PC-9 (cell line): ENCODE measurements at regions not wholly inside any gene's neighbourhood (a gene's known extent, or its start where the extent isn't known, plus 50 kb on each side); places are given as distances from the start of the nearest gene placed in this dataset.

Experiments
- BruUV-seq: library from RNA; stranded (reverse); fragments of 400-500 nt; replicated peaks from 2 replicates; lab custom pipeline; 2021; lab: Mats Ljungman, UMichigan
- CTCF ChIA-PET: fragments of 300-600 bp; sonication (Branson Sonifier 250); formaldehyde crosslinking; loops from one replicate; lab custom pipeline; 2022; ENCODE audit warnings: antibody characterized with exemption; lab: Charles Lee
- POLR2A ChIA-PET: fragments of 300-600 bp; sonication (Branson Sonifier 250); formaldehyde crosslinking; loops from one replicate; lab custom pipeline; 2022; ENCODE audit warnings: antibody characterized with exemption; ENCODE audit not compliant: unreplicated experiment; lab: Charles Lee
- DNase-seq, 2 experiments: peaks; one replicate each; pipeline versions ENCODE4 v3.0.0 to v3.0.0-alpha.2; 2015 to 2022; ENCODE audit warnings: mixed read lengths in 1 of 2
- H2AFZ ChIP-seq: fragments of 200-600 bp; sonication (generic); 2 replicates; pipeline ENCODE4 v1.8.1; 2017; ENCODE audit warnings: antibody characterized with exemption
- H3F3A ChIP-seq: fragments of 200-600 bp; sonication (generic); 2 replicates; pipeline ENCODE4 v1.8.1; 2017; ENCODE audit warnings: antibody characterized with exemption, mild to moderate bottlenecking, low read depth; ENCODE audit not compliant: insufficient read depth
- H3K27ac ChIP-seq: fragments of 200-600 bp; sonication (generic); 2 replicates; pipeline ENCODE4 v1.6.1; 2016; ENCODE audit warnings: mixed run types
- H3K27me3 ChIP-seq: fragments of 200-600 bp; sonication (generic); 2 replicates; pipeline ENCODE4 v1.6.1; 2016; ENCODE audit warnings: low read depth, mixed run types; ENCODE audit not compliant: insufficient read depth
- H3K36me3 ChIP-seq: fragments of 200-600 bp; sonication (generic); 2 replicates; pipeline ENCODE4 v1.6.1; 2016; ENCODE audit warnings: low read depth, mixed run types
- H3K4me1 ChIP-seq: fragments of 200-600 bp; sonication (generic); replicated peaks from 2 replicates; pipeline ENCODE4 v1.6.1; 2016; ENCODE audit warnings: mixed run types; ENCODE audit not compliant: insufficient read depth
- H3K4me2 ChIP-seq: fragments of 200-600 bp; sonication (generic); 2 replicates; pipeline ENCODE4 v1.6.1; 2017; ENCODE audit warnings: mixed run types
- H3K4me3 ChIP-seq: fragments of 200-600 bp; sonication (generic); 2 replicates; pipeline ENCODE4 v1.6.1; 2016; ENCODE audit warnings: mixed run types
- H3K79me2 ChIP-seq: fragments of 200-600 bp; sonication (generic); 2 replicates; pipeline ENCODE4 v1.6.1; 2017; ENCODE audit warnings: low read depth, mixed run types
- H3K9me2 ChIP-seq: fragments of 200-600 bp; sonication (generic); 2 replicates; pipeline ENCODE4 v1.8.1; 2017; ENCODE audit warnings: mild to moderate bottlenecking; ENCODE audit not compliant: insufficient read depth
- H3K9me3 ChIP-seq: fragments of 200-600 bp; sonication (generic); 2 replicates; pipeline ENCODE4 v1.8.1; 2016; ENCODE audit warnings: low read depth; ENCODE audit not compliant: insufficient read depth
- H4K20me1 ChIP-seq: fragments of 200-600 bp; sonication (generic); 2 replicates; pipeline ENCODE4 v1.8.1; 2017; ENCODE audit not compliant: insufficient read depth
- EZH2 ChIP-seq: fragments of 200-600 bp; sonication (generic); IDR thresholded peaks from 2 replicates; pipeline ENCODE4 v1.8.0; 2017; ENCODE audit warnings: antibody characterized with exemption, low read depth
- intact Hi-C: fragments of 100-400 bp; cut with micrococcal nuclease; formaldehyde crosslinking; loops from one replicate; pipeline ENCODE4 v1.10.0; 2022; ENCODE audit not compliant: unreplicated experiment
- TF ChIP-seq, protein P1 (sequence below): fragments of 200-600 bp; sonication (generic); conservative IDR thresholded peaks from 2 replicates; pipeline ENCODE4 v1.6.1; 2017; ENCODE audit warnings: mixed run types, antibody characterized with exemption, mild to moderate bottlenecking, moderate library complexity

DNA sequence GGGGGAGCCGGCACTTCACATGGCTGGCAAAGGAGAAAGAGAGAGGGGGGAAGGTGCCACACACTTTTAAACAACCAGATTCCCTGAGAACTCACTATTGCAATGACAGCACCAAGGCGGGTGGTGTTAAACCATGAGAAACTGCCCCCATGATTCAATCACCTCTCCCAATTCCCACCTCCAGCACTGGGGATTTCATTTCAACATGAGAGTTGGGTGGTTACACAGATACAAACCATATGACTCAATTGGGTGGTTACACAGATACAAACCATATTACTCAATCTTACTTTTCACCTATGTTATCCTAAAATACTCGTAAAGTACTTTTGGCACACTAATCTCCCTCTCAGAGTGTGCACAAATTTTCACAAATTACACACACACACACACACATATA lies 1097.5 kb upstream of the TMPRSS15 start:
- POLR2A ChIA-PET, result no interaction called here
- no TSS peak for BruUV-seq

DNA sequence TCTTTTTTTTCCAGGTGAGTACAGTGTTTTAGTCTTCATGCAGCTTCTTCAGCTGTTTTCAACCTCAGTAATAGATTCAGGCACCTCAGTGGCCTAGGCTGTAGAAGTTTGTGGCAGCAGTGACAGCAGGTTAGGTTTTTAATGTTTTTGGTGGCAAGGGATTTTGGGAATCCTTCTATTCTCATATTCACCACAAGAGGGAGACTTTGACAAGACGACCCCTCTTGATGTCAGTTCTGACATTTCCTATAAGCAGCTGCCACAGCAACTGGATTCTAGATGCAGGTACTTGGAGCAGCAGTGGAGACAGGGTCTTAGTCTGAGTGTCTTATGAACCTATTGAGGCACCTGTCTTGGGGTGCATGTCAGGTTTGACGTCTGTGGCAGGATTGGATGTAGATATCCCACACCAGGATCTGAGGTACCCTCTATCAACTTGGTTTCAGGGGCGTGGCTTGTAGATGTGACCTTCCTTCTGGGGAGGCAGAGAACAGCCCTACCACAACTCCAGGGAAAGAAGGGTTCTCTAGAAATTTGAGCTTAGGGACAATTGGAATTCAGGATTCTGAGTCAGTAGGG lies 1104.2 kb upstream of the TMPRSS15 start:
- Histone ChIP-seq H3K9me2 (no peaks in the 10 kb centered on the region), H3K27me3 (no peaks in the 10 kb centered on the region), H3K79me2 (no peaks in the 10 kb centered on the region), H3K36me3 (no peaks in the 10 kb centered on the region), H3K9me3 (no peaks in the 10 kb centered on the region), H3F3A (no peaks in the 10 kb centered on the region), H4K20me1 (no peaks in the 10 kb centered on the region), H3K4me1 (no peaks in the 10 kb centered on the region), H2AFZ (no peak overlapping the region), H3K4me2 (no peak overlapping the region), H3K4me3 (no peak overlapping the region), H3K27ac (no peak overlapping the region)
- no peak for DNase-seq
- POLR2A ChIA-PET, result no interaction called here
- intact Hi-C loops, result loop anchor here (5.0 kb wide), 1 partner anchor 1375 kb away; no protein-coding TSS in a partner anchor
- no TSS peak for BruUV-seq
- CTCF ChIA-PET, result no interaction called here
- TF ChIP-seq EZH2, result no peak
- TF ChIP-seq, protein P1, sequence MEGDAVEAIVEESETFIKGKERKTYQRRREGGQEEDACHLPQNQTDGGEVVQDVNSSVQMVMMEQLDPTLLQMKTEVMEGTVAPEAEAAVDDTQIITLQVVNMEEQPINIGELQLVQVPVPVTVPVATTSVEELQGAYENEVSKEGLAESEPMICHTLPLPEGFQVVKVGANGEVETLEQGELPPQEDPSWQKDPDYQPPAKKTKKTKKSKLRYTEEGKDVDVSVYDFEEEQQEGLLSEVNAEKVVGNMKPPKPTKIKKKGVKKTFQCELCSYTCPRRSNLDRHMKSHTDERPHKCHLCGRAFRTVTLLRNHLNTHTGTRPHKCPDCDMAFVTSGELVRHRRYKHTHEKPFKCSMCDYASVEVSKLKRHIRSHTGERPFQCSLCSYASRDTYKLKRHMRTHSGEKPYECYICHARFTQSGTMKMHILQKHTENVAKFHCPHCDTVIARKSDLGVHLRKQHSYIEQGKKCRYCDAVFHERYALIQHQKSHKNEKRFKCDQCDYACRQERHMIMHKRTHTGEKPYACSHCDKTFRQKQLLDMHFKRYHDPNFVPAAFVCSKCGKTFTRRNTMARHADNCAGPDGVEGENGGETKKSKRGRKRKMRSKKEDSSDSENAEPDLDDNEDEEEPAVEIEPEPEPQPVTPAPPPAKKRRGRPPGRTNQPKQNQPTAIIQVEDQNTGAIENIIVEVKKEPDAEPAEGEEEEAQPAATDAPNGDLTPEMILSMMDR, result peak; percentile 55

More for the DNA sequence above, 1097.5 kb upstream of the TMPRSS15 start:
- CTCF ChIA-PET, result no interaction called here
- no peak for TF ChIP-seq EZH2
- TF ChIP-seq, protein P1, result no peak
- Histone ChIP-seq H3K4me1 (no peaks in the 10 kb centered on the region), H3K27ac (no peak overlapping the region), H3F3A (no peaks in the 10 kb centered on the region), H3K4me3 (no peak overlapping the region), H3K4me2 (no peak overlapping the region), H3K9me2 (no peaks in the 10 kb centered on the region), H3K36me3 (no peaks in the 10 kb centered on the region), H3K9me3 (no peaks in the 10 kb centered on the region), H3K79me2 (no peaks in the 10 kb centered on the region), H2AFZ (no peak overlapping the region), H4K20me1 (no peaks in the 10 kb centered on the region), H3K27me3 (no peaks in the 10 kb centered on the region)
- intact Hi-C loops, result no loop called here
- DNase-seq, result no peak

DNA sequence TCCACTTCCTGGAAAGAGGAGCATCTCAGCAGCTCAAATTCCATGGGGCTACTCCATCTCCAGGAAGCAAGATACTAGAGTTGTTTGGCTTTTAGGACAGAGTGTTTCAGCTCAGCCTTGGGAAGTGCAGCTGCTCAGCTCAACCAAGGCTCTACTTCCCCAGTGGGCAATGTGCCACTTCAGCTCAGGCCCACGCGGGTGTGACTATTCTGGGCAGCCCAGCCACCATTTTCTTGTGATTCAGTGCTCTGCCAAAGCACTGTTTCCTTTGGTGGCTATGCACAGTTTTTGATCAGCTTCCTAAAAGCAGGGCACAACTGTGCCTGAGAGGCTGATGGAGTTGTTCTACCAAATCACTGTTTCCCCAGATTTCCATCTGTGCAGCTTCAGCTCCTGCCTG lies 1104.9 kb upstream of the TMPRSS15 start:
- no peak for TF ChIP-seq EZH2
- TF ChIP-seq, protein P1, result no peak
- intact Hi-C loops, result loop anchor here (5.0 kb wide), 1 partner anchor 1374 kb away; no protein-coding TSS in a partner anchor
- no peaks in the 10 kb centered on the region for H3K27me3 ChIP-seq
- BruUV-seq, result no TSS peak
- no peak overlapping the region for H3K27ac ChIP-seq
- ChIA-PET CTCF (no interaction called here), POLR2A (no interaction called here)
- DNase-seq, result no peak
- H3K4me2 ChIP-seq, result no peak overlapping the region
- H3F3A ChIP-seq, result no peaks in the 10 kb centered on the region
- no peaks in the 10 kb centered on the region for H3K4me1 ChIP-seq
- no peak overlapping the region for H2AFZ ChIP-seq
- H3K4me3 ChIP-seq, result no peak overlapping the region
- H3K36me3 ChIP-seq, result no peaks in the 10 kb centered on the region
- no peaks in the 10 kb centered on the region for H4K20me1 ChIP-seq
- no peaks in the 10 kb centered on the region for H3K9me3 ChIP-seq
- H3K9me2 ChIP-seq, result no peaks in the 10 kb centered on the region
- no peaks in the 10 kb centered on the region for H3K79me2 ChIP-seq
